ENCODE measurements at regions not wholly inside any gene's neighbourhood (a gene's known extent, or its start where the extent isn't known, plus 50 kb on each side); places are given as distances from the start of the nearest gene placed in this dataset.

DNA sequence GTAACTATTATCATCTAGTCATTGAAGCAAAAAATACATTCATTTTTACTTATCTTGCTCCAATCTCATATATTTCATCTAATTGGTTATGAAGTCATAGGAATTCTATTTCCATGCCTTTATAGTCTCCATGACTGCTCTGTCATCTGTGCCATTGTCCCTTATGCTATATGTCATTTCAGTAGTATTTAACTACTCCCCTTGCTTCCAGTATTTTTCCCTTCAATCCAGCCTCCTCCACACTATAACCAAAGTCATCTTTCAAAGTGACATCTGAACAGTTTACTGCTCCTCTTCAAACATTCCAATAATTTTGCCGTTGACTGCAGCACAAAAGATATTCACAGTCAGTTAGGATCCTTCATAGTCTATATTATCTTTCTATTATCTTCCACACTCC lies 216.6 kb upstream of the HS3ST5 start (continued):
- TF ChIP-seq, protein P1, sequence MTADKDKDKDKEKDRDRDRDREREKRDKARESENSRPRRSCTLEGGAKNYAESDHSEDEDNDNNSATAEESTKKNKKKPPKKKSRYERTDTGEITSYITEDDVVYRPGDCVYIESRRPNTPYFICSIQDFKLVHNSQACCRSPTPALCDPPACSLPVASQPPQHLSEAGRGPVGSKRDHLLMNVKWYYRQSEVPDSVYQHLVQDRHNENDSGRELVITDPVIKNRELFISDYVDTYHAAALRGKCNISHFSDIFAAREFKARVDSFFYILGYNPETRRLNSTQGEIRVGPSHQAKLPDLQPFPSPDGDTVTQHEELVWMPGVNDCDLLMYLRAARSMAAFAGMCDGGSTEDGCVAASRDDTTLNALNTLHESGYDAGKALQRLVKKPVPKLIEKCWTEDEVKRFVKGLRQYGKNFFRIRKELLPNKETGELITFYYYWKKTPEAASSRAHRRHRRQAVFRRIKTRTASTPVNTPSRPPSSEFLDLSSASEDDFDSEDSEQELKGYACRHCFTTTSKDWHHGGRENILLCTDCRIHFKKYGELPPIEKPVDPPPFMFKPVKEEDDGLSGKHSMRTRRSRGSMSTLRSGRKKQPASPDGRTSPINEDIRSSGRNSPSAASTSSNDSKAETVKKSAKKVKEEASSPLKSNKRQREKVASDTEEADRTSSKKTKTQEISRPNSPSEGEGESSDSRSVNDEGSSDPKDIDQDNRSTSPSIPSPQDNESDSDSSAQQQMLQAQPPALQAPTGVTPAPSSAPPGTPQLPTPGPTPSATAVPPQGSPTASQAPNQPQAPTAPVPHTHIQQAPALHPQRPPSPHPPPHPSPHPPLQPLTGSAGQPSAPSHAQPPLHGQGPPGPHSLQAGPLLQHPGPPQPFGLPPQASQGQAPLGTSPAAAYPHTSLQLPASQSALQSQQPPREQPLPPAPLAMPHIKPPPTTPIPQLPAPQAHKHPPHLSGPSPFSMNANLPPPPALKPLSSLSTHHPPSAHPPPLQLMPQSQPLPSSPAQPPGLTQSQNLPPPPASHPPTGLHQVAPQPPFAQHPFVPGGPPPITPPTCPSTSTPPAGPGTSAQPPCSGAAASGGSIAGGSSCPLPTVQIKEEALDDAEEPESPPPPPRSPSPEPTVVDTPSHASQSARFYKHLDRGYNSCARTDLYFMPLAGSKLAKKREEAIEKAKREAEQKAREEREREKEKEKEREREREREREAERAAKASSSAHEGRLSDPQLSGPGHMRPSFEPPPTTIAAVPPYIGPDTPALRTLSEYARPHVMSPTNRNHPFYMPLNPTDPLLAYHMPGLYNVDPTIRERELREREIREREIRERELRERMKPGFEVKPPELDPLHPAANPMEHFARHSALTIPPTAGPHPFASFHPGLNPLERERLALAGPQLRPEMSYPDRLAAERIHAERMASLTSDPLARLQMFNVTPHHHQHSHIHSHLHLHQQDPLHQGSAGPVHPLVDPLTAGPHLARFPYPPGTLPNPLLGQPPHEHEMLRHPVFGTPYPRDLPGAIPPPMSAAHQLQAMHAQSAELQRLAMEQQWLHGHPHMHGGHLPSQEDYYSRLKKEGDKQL (CRISPR knock-in tag; IDR thresholded peaks at IDR 0.05; ENCODE audit: borderline replicate concordance): no peak
- TF ChIP-seq, protein P2, sequence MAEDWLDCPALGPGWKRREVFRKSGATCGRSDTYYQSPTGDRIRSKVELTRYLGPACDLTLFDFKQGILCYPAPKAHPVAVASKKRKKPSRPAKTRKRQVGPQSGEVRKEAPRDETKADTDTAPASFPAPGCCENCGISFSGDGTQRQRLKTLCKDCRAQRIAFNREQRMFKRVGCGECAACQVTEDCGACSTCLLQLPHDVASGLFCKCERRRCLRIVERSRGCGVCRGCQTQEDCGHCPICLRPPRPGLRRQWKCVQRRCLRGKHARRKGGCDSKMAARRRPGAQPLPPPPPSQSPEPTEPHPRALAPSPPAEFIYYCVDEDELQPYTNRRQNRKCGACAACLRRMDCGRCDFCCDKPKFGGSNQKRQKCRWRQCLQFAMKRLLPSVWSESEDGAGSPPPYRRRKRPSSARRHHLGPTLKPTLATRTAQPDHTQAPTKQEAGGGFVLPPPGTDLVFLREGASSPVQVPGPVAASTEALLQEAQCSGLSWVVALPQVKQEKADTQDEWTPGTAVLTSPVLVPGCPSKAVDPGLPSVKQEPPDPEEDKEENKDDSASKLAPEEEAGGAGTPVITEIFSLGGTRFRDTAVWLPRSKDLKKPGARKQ (CRISPR knock-in tag; IDR thresholded peaks at IDR 0.05): no peak
- TF ChIP-seq ARNT (IDR thresholded peaks at IDR 0.05) (no peak), BRD4 (IDR thresholded peaks at IDR 0.05) (no peak), PTBP1 (IDR thresholded peaks at IDR 0.05; ENCODE audit: low read depth, low read length) (no peak), NCOA1 (IDR thresholded peaks at IDR 0.05; ENCODE audit: low read depth) (no peak), YBX1 (IDR thresholded peaks at IDR 0.05) (no peak), NEUROD1 (IDR thresholded peaks at IDR 0.05; ENCODE audit: borderline replicate concordance, low read depth, low read length, partially characterized antibody) (no peak), LCOR (CRISPR knock-in tag; IDR thresholded peaks at IDR 0.05) (no peak), GABPB1 (CRISPR knock-in tag; IDR thresholded peaks at IDR 0.05) (no peak)
- TF ChIP-seq, protein P3, sequence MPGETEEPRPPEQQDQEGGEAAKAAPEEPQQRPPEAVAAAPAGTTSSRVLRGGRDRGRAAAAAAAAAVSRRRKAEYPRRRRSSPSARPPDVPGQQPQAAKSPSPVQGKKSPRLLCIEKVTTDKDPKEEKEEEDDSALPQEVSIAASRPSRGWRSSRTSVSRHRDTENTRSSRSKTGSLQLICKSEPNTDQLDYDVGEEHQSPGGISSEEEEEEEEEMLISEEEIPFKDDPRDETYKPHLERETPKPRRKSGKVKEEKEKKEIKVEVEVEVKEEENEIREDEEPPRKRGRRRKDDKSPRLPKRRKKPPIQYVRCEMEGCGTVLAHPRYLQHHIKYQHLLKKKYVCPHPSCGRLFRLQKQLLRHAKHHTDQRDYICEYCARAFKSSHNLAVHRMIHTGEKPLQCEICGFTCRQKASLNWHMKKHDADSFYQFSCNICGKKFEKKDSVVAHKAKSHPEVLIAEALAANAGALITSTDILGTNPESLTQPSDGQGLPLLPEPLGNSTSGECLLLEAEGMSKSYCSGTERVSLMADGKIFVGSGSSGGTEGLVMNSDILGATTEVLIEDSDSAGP (CRISPR knock-in tag; IDR thresholded peaks at IDR 0.05): no peak
- TF ChIP-seq, protein P4, sequence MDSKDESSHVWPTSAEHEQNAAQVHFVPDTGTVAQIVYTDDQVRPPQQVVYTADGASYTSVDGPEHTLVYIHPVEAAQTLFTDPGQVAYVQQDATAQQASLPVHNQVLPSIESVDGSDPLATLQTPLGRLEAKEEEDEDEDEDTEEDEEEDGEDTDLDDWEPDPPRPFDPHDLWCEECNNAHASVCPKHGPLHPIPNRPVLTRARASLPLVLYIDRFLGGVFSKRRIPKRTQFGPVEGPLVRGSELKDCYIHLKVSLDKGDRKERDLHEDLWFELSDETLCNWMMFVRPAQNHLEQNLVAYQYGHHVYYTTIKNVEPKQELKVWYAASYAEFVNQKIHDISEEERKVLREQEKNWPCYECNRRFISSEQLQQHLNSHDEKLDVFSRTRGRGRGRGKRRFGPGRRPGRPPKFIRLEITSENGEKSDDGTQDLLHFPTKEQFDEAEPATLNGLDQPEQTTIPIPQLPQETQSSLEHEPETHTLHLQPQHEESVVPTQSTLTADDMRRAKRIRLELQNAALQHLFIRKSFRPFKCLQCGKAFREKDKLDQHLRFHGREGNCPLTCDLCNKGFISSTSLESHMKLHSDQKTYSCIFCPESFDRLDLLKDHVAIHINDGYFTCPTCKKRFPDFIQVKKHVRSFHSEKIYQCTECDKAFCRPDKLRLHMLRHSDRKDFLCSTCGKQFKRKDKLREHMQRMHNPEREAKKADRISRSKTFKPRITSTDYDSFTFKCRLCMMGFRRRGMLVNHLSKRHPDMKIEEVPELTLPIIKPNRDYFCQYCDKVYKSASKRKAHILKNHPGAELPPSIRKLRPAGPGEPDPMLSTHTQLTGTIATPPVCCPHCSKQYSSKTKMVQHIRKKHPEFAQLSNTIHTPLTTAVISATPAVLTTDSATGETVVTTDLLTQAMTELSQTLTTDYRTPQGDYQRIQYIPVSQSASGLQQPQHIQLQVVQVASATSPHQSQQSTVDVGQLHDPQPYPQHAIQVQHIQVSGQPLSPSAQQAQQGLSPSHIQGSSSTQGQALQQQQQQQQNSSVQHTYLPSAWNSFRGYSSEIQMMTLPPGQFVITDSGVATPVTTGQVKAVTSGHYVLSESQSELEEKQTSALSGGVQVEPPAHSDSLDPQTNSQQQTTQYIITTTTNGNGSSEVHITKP (IDR thresholded peaks at IDR 0.05; ENCODE audit: partially characterized antibody): no peak
- TF ChIP-seq, protein P5, sequence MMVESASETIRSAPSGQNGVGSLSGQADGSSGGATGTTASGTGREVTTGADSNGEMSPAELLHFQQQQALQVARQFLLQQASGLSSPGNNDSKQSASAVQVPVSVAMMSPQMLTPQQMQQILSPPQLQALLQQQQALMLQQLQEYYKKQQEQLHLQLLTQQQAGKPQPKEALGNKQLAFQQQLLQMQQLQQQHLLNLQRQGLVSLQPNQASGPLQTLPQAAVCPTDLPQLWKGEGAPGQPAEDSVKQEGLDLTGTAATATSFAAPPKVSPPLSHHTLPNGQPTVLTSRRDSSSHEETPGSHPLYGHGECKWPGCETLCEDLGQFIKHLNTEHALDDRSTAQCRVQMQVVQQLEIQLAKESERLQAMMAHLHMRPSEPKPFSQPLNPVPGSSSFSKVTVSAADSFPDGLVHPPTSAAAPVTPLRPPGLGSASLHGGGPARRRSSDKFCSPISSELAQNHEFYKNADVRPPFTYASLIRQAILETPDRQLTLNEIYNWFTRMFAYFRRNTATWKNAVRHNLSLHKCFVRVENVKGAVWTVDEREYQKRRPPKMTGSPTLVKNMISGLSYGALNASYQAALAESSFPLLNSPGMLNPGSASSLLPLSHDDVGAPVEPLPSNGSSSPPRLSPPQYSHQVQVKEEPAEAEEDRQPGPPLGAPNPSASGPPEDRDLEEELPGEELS (CRISPR knock-in tag; IDR thresholded peaks at IDR 0.05; ENCODE audit: borderline replicate concordance): no peak

Measured in K562 (cell line).